ENCODE measurements at regions not wholly inside any gene's neighbourhood (a gene's known extent, or its start where the extent isn't known, plus 50 kb on each side); places are given as distances from the start of the nearest gene placed in this dataset.

GRCh38 chr1:221916176-221916575 is 174.3 kb upstream of the DUSP10 start:
- Histone ChIP-seq H3K4me2 (ENCODE audit: low read length) (no peak overlapping the region), H3K4me1 (no peaks in the 10 kb centered on the region), H3K79me2 (no peaks in the 10 kb centered on the region), H3K27ac (no peak overlapping the region), H3K9me3 (ENCODE audit: control insufficient read depth, low read length) (no peaks in the 10 kb centered on the region), H3K4me3 (ENCODE audit: low read depth, low read length) (no peak overlapping the region), H2AFZ (no peak overlapping the region), H3K27me3 (ENCODE audit: control insufficient read depth, insufficient read depth, low read length) (no peaks in the 10 kb centered on the region), H3K9ac (no peak overlapping the region), H3K36me3 (ENCODE audit: control insufficient read depth, insufficient read depth, low read length) (no peaks in the 10 kb centered on the region)
- no peak for TF ChIP-seq CTCF (IDR thresholded peaks at IDR 0.05)

- H3K27me3 ChIP-seq (ENCODE audit: control insufficient read depth, insufficient read depth, low read length), result no peaks in the 10 kb centered on the region
- no peak overlapping the region for H3K4me2 ChIP-seq (ENCODE audit: low read length)
- no peak overlapping the region for H2AFZ ChIP-seq
- H3K9me3 ChIP-seq (ENCODE audit: control insufficient read depth, low read length), result no peaks in the 10 kb centered on the region
- H3K79me2 ChIP-seq, result no peaks in the 10 kb centered on the region
- TF ChIP-seq CTCF (IDR thresholded peaks at IDR 0.05), result no peak
- no peaks in the 10 kb centered on the region for H3K4me1 ChIP-seq
- H3K4me3 ChIP-seq (ENCODE audit: low read depth, low read length), result no peak overlapping the region
- H3K9ac ChIP-seq, result no peak overlapping the region
- H3K36me3 ChIP-seq (ENCODE audit: control insufficient read depth, insufficient read depth, low read length), result no peaks in the 10 kb centered on the region
- no peak overlapping the region for H3K27ac ChIP-seq
Measured at GRCh38 chr1:221915764-221916163, 173.9 kb upstream of the DUSP10 start.

- Histone ChIP-seq H3K36me3 (ENCODE audit: control insufficient read depth, insufficient read depth, low read length) (no peaks in the 10 kb centered on the region), H3K4me1 (no peaks in the 10 kb centered on the region), H2AFZ (no peak overlapping the region), H3K4me2 (ENCODE audit: low read length) (no peak overlapping the region), H3K4me3 (ENCODE audit: low read depth, low read length) (no peak overlapping the region), H3K27ac (no peak overlapping the region), H3K9ac (no peak overlapping the region), H3K79me2 (no peaks in the 10 kb centered on the region), H3K9me3 (ENCODE audit: control insufficient read depth, low read length) (no peaks in the 10 kb centered on the region), H3K27me3 (ENCODE audit: control insufficient read depth, insufficient read depth, low read length) (no peaks in the 10 kb centered on the region)
- no peak for TF ChIP-seq CTCF (IDR thresholded peaks at IDR 0.05)
Measured at GRCh38 chr1:221913351-221913892, 171.5 kb upstream of the DUSP10 start.

GRCh38 chr1:221912230-221912629 is 170.3 kb upstream of the DUSP10 start:
- H3K4me3 ChIP-seq (ENCODE audit: low read depth, low read length), result no peak overlapping the region
- no peak overlapping the region for H3K9ac ChIP-seq
- H3K27ac ChIP-seq, result no peak overlapping the region
- no peak overlapping the region for H2AFZ ChIP-seq
- H3K4me1 ChIP-seq, result no peaks in the 10 kb centered on the region
- no peaks in the 10 kb centered on the region for H3K36me3 ChIP-seq (ENCODE audit: control insufficient read depth, insufficient read depth, low read length)
- H3K27me3 ChIP-seq (ENCODE audit: control insufficient read depth, insufficient read depth, low read length), result no peaks in the 10 kb centered on the region
- no peaks in the 10 kb centered on the region for H3K79me2 ChIP-seq
- no peak for TF ChIP-seq CTCF (IDR thresholded peaks at IDR 0.05)
- no peaks in the 10 kb centered on the region for H3K9me3 ChIP-seq (ENCODE audit: control insufficient read depth, low read length)
- no peak overlapping the region for H3K4me2 ChIP-seq (ENCODE audit: low read length)

GRCh38 chr1:221911714-221912113 is 169.8 kb upstream of the DUSP10 start:
- Histone ChIP-seq H3K4me3 (ENCODE audit: low read depth, low read length) (no peak overlapping the region), H3K36me3 (ENCODE audit: control insufficient read depth, insufficient read depth, low read length) (no peaks in the 10 kb centered on the region), H3K79me2 (no peaks in the 10 kb centered on the region), H3K4me2 (ENCODE audit: low read length) (no peak overlapping the region), H3K9me3 (ENCODE audit: control insufficient read depth, low read length) (no peaks in the 10 kb centered on the region), H3K27ac (no peak overlapping the region), H3K4me1 (no peaks in the 10 kb centered on the region), H3K9ac (no peak overlapping the region), H2AFZ (no peak overlapping the region), H3K27me3 (ENCODE audit: control insufficient read depth, insufficient read depth, low read length) (no peaks in the 10 kb centered on the region)
- TF ChIP-seq CTCF (IDR thresholded peaks at IDR 0.05), result no peak
